ENCODE measurements at regions not wholly inside any gene's neighbourhood (a gene's known extent, or its start where the extent isn't known, plus 50 kb on each side); places are given as distances from the start of the nearest gene placed in this dataset.

DNA sequence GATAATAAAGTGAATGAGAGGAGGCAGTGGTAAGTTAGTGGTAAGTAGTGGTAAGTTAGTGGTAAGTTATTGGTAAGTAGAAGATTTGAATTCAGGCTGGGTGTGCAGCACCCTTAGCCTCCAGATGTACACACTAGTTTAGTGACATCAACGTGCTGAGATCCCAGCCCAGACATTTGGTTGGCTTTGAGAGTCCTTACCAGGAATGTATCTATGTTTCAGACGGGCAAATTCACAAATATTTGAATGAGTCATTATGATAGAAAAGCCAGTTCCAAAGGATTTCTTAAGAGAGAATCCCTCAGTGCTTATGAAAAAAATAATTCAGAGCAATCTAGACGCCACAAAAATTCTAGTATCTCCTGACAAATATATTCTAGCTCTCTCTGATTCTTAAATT is 70.0 kb downstream of the ARL4A start:
- no peak overlapping the region for H2AFZ ChIP-seq (ENCODE audit: low read depth, low read length)
- H3K36me3 ChIP-seq (replicated peaks; ENCODE audit: low read depth, low read length), result no peaks in the 10 kb centered on the region
- H3K9me3 ChIP-seq (ENCODE audit: insufficient read depth, low read length), result no peaks in the 10 kb centered on the region
- no peaks in the 10 kb centered on the region for H3K4me1 ChIP-seq (ENCODE audit: low read length)
- H3K27ac ChIP-seq (ENCODE audit: low read length), result no peak overlapping the region
- no peaks in the 10 kb centered on the region for H3K79me2 ChIP-seq (ENCODE audit: low read length)
- TF ChIP-seq, protein P1, sequence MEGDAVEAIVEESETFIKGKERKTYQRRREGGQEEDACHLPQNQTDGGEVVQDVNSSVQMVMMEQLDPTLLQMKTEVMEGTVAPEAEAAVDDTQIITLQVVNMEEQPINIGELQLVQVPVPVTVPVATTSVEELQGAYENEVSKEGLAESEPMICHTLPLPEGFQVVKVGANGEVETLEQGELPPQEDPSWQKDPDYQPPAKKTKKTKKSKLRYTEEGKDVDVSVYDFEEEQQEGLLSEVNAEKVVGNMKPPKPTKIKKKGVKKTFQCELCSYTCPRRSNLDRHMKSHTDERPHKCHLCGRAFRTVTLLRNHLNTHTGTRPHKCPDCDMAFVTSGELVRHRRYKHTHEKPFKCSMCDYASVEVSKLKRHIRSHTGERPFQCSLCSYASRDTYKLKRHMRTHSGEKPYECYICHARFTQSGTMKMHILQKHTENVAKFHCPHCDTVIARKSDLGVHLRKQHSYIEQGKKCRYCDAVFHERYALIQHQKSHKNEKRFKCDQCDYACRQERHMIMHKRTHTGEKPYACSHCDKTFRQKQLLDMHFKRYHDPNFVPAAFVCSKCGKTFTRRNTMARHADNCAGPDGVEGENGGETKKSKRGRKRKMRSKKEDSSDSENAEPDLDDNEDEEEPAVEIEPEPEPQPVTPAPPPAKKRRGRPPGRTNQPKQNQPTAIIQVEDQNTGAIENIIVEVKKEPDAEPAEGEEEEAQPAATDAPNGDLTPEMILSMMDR (IDR thresholded peaks at IDR 0.05; ENCODE audit: low read depth, low read length), result no peak
- no peak for TF ChIP-seq EZH2phosphoT487 (IDR thresholded peaks at IDR 0.05; ENCODE audit: low read depth)
- no peak overlapping the region for H3K4me3 ChIP-seq (ENCODE audit: low read length)
- no peak overlapping the region for H3K9ac ChIP-seq (ENCODE audit: low read length)
- H3K27me3 ChIP-seq (ENCODE audit: low read depth, low read length), result no peaks in the 10 kb centered on the region
- H3K4me2 ChIP-seq (ENCODE audit: low read length), result no peak overlapping the region
- no peaks in the 10 kb centered on the region for H4K20me1 ChIP-seq (ENCODE audit: insufficient read depth, low read length)

DNA sequence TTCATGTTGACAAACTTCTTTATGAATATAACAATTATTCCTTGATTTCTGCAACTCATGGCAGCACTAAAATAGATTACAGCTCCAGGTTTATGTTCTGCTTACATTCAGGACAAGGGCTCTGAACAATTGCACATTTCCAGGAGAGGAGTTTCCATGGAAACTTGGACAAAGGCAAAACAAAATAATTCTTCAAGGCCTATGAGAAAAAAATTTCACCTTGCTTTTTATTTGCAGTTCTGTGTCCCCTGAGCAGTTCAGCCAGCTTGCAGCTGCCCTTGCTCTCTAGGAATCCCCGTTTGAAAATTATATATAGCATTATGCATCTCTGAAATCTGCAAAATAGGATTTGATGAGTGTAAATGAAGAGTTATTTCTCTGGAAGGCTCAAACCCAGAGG is 71.7 kb downstream of the ARL4A start:
- Histone ChIP-seq H3K36me3 (replicated peaks; ENCODE audit: low read depth, low read length) (no peaks in the 10 kb centered on the region), H3K9me3 (ENCODE audit: insufficient read depth, low read length) (no peaks in the 10 kb centered on the region), H3K9ac (ENCODE audit: low read length) (no peak overlapping the region), H3K4me2 (ENCODE audit: low read length) (no peak overlapping the region), H3K27me3 (ENCODE audit: low read depth, low read length) (no peaks in the 10 kb centered on the region), H3K4me3 (ENCODE audit: low read length) (no peak overlapping the region), H2AFZ (ENCODE audit: low read depth, low read length) (no peak overlapping the region), H3K4me1 (ENCODE audit: low read length) (no peaks in the 10 kb centered on the region), H4K20me1 (ENCODE audit: insufficient read depth, low read length) (no peaks in the 10 kb centered on the region), H3K27ac (ENCODE audit: low read length) (no peak overlapping the region), H3K79me2 (ENCODE audit: low read length) (no peaks in the 10 kb centered on the region)
- TF ChIP-seq, protein P1 (IDR thresholded peaks at IDR 0.05; ENCODE audit: low read depth, low read length), result no peak
- TF ChIP-seq EZH2phosphoT487 (IDR thresholded peaks at IDR 0.05; ENCODE audit: low read depth), result no peak

- Histone ChIP-seq H3K27ac (ENCODE audit: low read length) (no peak overlapping the region), H3K27me3 (ENCODE audit: low read depth, low read length) (no peaks in the 10 kb centered on the region), H3K9me3 (ENCODE audit: insufficient read depth, low read length) (no peaks in the 10 kb centered on the region), H3K4me3 (ENCODE audit: low read length) (no peak overlapping the region), H2AFZ (ENCODE audit: low read depth, low read length) (no peak overlapping the region), H3K9ac (ENCODE audit: low read length) (no peak overlapping the region), H3K36me3 (replicated peaks; ENCODE audit: low read depth, low read length) (no peaks in the 10 kb centered on the region), H3K79me2 (ENCODE audit: low read length) (no peaks in the 10 kb centered on the region), H3K4me2 (ENCODE audit: low read length) (no peak overlapping the region), H3K4me1 (ENCODE audit: low read length) (no peaks in the 10 kb centered on the region), H4K20me1 (ENCODE audit: insufficient read depth, low read length) (no peaks in the 10 kb centered on the region)
- TF ChIP-seq, protein P1 (IDR thresholded peaks at IDR 0.05; ENCODE audit: low read depth, low read length), result no peak
- no peak for TF ChIP-seq EZH2phosphoT487 (IDR thresholded peaks at IDR 0.05; ENCODE audit: low read depth)
These were observed 73.7 kb downstream of the ARL4A start for GRCh38 chr7:12761111-12761510.

- Histone ChIP-seq H3K9me3 (ENCODE audit: insufficient read depth, low read length) (no peaks in the 10 kb centered on the region), H3K9ac (ENCODE audit: low read length) (no peak overlapping the region), H3K36me3 (replicated peaks; ENCODE audit: low read depth, low read length) (no peaks in the 10 kb centered on the region), H3K4me3 (ENCODE audit: low read length) (no peak overlapping the region), H3K27me3 (ENCODE audit: low read depth, low read length) (no peaks in the 10 kb centered on the region), H3K79me2 (ENCODE audit: low read length) (no peaks in the 10 kb centered on the region), H2AFZ (ENCODE audit: low read depth, low read length) (no peak overlapping the region), H3K27ac (ENCODE audit: low read length) (no peak overlapping the region), H4K20me1 (ENCODE audit: insufficient read depth, low read length) (no peaks in the 10 kb centered on the region), H3K4me1 (ENCODE audit: low read length) (no peaks in the 10 kb centered on the region), H3K4me2 (ENCODE audit: low read length) (no peak overlapping the region)
- TF ChIP-seq, protein P1 (IDR thresholded peaks at IDR 0.05; ENCODE audit: low read depth, low read length), result no peak
These were observed 74.3 kb downstream of the ARL4A start for GRCh38 chr7:12761691-12762090.

Measured in OCI-LY3 (cell line).